ENCODE measurements at regions not wholly inside any gene's neighbourhood (a gene's known extent, or its start where the extent isn't known, plus 50 kb on each side); places are given as distances from the start of the nearest gene placed in this dataset.

DNA sequence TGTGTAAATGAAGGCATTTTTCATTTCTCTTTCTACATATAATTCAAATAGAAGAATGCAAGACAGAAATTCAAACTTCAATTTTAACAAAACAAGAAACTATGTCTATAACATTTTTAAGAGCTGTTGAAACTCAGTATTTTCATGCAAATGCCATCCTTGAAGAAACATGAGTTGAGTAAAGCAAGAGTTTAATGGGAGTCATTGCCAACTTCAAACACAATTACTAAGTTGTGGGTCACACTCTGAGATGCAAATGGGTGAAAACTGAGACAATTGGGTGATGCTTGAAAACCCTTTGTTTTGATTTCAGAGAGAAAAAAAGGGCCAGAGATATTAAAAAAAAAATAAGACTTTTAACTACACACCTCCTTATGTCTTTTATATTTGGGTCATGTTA lies 865.9 kb downstream of the FAT4 start:
- no peak overlapping the region for H3K9ac ChIP-seq (ENCODE audit: low read length)
- DNase-seq (no peak), ATAC-seq (ENCODE audit: low read depth) (no peak)
- H3K4me3 Mint-ChIP-seq: no peak overlapping the region
- no peak overlapping the region for H3K4me3 ChIP-seq (ENCODE audit: control extremely low read depth in 1 of 5, extremely low read depth in 1 of 5, insufficient read depth in 1 of 5, low read depth in 2 of 5, low read length in 4 of 5)
- peaks cover 6% of the 10 kb centered on the region for H3K9me3 Mint-ChIP-seq (ENCODE audit: insufficient read depth)
- H2AFZ ChIP-seq (ENCODE audit: insufficient read depth, low read depth, low read length, poor library complexity, severe bottlenecking): no peak overlapping the region
- no peaks in the 10 kb centered on the region for H3K4me1 Mint-ChIP-seq
- ChIA-PET POLR2A (no interaction called here), CTCF (no interaction called here)
- H3K27ac Mint-ChIP-seq: no peak overlapping the region
- H3K4me1 ChIP-seq (ENCODE audit: control insufficient read depth in 2 of 2, insufficient read depth in 2 of 2, low read length in 2 of 2): no peaks in the 10 kb centered on the region
- no peaks in the 10 kb centered on the region for H3K36me3 ChIP-seq (replicated peaks in 1 of 2; ENCODE audit: control extremely low read depth in 1 of 2, control insufficient read depth in 1 of 2, extremely low read depth in 1 of 2, insufficient read depth in 2 of 2, low read length in 1 of 2)
- no peaks in the 10 kb centered on the region for H4K20me1 ChIP-seq (ENCODE audit: control insufficient read depth, insufficient read depth, low read length, poor library complexity, severe bottlenecking)
- peaks cover 0 to 4% (median 0%) of the 10 kb centered on the region in 3 donors for H3K9me3 ChIP-seq (ENCODE audit: control extremely low read depth in 1 of 3, control insufficient read depth in 2 of 3, insufficient read depth in 1 of 3, low read length in 2 of 3)
- no peak overlapping the region for H3K27ac ChIP-seq (ENCODE audit: low read length in 2 of 2)
- H3K27me3 ChIP-seq (replicated peaks in 1 of 4; ENCODE audit: control extremely low read depth in 1 of 4, control insufficient read depth in 3 of 4, insufficient read depth in 4 of 4, low read length in 3 of 4): no peaks in the 10 kb centered on the region
- no peaks in the 10 kb centered on the region for H3K27me3 Mint-ChIP-seq
- intact Hi-C loops (cut with micrococcal nuclease): no loop called here
- H3K4me2 ChIP-seq (replicated peaks; ENCODE audit: low read depth, low read length, poor library complexity, severe bottlenecking): no peak overlapping the region
- TF ChIP-seq, protein P1, sequence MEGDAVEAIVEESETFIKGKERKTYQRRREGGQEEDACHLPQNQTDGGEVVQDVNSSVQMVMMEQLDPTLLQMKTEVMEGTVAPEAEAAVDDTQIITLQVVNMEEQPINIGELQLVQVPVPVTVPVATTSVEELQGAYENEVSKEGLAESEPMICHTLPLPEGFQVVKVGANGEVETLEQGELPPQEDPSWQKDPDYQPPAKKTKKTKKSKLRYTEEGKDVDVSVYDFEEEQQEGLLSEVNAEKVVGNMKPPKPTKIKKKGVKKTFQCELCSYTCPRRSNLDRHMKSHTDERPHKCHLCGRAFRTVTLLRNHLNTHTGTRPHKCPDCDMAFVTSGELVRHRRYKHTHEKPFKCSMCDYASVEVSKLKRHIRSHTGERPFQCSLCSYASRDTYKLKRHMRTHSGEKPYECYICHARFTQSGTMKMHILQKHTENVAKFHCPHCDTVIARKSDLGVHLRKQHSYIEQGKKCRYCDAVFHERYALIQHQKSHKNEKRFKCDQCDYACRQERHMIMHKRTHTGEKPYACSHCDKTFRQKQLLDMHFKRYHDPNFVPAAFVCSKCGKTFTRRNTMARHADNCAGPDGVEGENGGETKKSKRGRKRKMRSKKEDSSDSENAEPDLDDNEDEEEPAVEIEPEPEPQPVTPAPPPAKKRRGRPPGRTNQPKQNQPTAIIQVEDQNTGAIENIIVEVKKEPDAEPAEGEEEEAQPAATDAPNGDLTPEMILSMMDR (IDR thresholded peaks at IDR 0.05): no peak
- TF ChIP-seq EZH2 (IDR thresholded peaks at IDR 0.05; ENCODE audit: borderline replicate concordance, insufficient read depth, low read depth, low read length, poor library complexity, severe bottlenecking): no peak
- no peaks in the 10 kb centered on the region for H3K79me2 ChIP-seq (ENCODE audit: control insufficient read depth, insufficient read depth, low read length)

DNA sequence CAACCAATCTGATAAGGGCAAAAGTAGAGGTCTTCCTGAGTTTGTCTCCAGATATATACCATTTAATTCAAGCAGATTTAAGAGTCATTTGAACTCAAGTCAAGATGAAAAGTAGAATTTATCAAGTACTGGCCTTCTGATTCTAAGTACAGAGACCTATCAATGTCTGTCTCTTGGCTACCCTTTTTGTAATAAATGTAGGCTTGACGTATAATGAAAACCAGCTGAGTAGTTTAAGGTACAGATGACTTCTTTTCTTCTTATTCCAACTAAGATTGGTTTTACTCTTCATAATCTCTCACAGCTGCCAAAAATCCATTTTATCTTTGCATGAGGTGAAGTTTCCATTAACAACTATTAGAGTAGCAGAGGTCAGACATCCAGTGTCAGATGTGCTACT lies 867.6 kb downstream of the FAT4 start:
- Histone ChIP-seq H3K27ac (ENCODE audit: low read length in 2 of 2) (no peak overlapping the region), H2AFZ (ENCODE audit: insufficient read depth, low read depth, low read length, poor library complexity, severe bottlenecking) (no peak overlapping the region), H3K9me3 (ENCODE audit: control extremely low read depth in 1 of 3, control insufficient read depth in 2 of 3, insufficient read depth in 1 of 3, low read length in 2 of 3) (peaks cover 0 to 4% (median 0%) of the 10 kb centered on the region in 3 donors), H3K36me3 (replicated peaks in 1 of 2; ENCODE audit: control extremely low read depth in 1 of 2, control insufficient read depth in 1 of 2, extremely low read depth in 1 of 2, insufficient read depth in 2 of 2, low read length in 1 of 2) (no peaks in the 10 kb centered on the region), H3K4me3 (ENCODE audit: control extremely low read depth in 1 of 5, extremely low read depth in 1 of 5, insufficient read depth in 1 of 5, low read depth in 2 of 5, low read length in 4 of 5) (no peak overlapping the region), H3K4me1 (ENCODE audit: control insufficient read depth in 2 of 2, insufficient read depth in 2 of 2, low read length in 2 of 2) (no peaks in the 10 kb centered on the region), H3K79me2 (ENCODE audit: control insufficient read depth, insufficient read depth, low read length) (no peaks in the 10 kb centered on the region), H3K27me3 (replicated peaks in 1 of 4; ENCODE audit: control extremely low read depth in 1 of 4, control insufficient read depth in 3 of 4, insufficient read depth in 4 of 4, low read length in 3 of 4) (no peaks in the 10 kb centered on the region), H3K4me2 (replicated peaks; ENCODE audit: low read depth, low read length, poor library complexity, severe bottlenecking) (no peak overlapping the region), H4K20me1 (ENCODE audit: control insufficient read depth, insufficient read depth, low read length, poor library complexity, severe bottlenecking) (no peaks in the 10 kb centered on the region), H3K9ac (ENCODE audit: low read length) (no peak overlapping the region)
- Mint-ChIP-seq H3K4me3 (no peak overlapping the region), H3K9me3 (ENCODE audit: insufficient read depth) (peaks cover 6% of the 10 kb centered on the region), H3K27ac (no peak overlapping the region), H3K4me1 (no peaks in the 10 kb centered on the region), H3K27me3 (no peaks in the 10 kb centered on the region)
- ATAC-seq (ENCODE audit: low read depth) (no peak), DNase-seq (no peak)
- WGBS (ENCODE audit: insufficient coverage): no CpG with 5 or more reads among the region's 1 CpG
- intact Hi-C loops (cut with micrococcal nuclease): no loop called here
- ChIA-PET POLR2A (no interaction called here), CTCF (no interaction called here)
- TF ChIP-seq EZH2 (IDR thresholded peaks at IDR 0.05; ENCODE audit: borderline replicate concordance, insufficient read depth, low read depth, low read length, poor library complexity, severe bottlenecking): no peak
- TF ChIP-seq, protein P1 (IDR thresholded peaks at IDR 0.05): no peak

Measured in B cell (primary cell).